Ascending aorta (tissue), 2 donors: ENCODE measurements at regions not wholly inside any gene's neighbourhood (a gene's known extent, or its start where the extent isn't known, plus 50 kb on each side); places are given as distances from the start of the nearest gene placed in this dataset.

ENCODE experiments used
- DNase-seq, 2 donors: peaks; one replicate each; pipeline ENCODE4 v3.0.0-alpha.2; 2019; ENCODE audit warnings: low spot score in 2 of 2
- H3K27ac ChIP-seq, 2 donors: fragments of 200-600 bp; sonication (generic); one replicate each; pipeline ENCODE4 v1.5.1; 2016 to 2017; ENCODE audit warnings: mild to moderate bottlenecking in 1 of 2
- H3K27me3 ChIP-seq: fragments of 200-600 bp; sonication (generic); one replicate; pipeline ENCODE4 v1.5.1; 2017
- H3K36me3 ChIP-seq, 2 donors: fragments of 200-600 bp; sonication (generic); one replicate each; pipeline ENCODE4 v1.5.1; 2016
- H3K4me1 ChIP-seq, 2 donors: fragments of 200-600 bp; sonication (generic); one replicate each; pipeline ENCODE4 v1.5.1; 2016 to 2017; ENCODE audit warnings: mild to moderate bottlenecking in 1 of 2
- H3K4me3 ChIP-seq, 2 donors: fragments of 200-600 bp; sonication (generic); one replicate each; pipeline ENCODE4 v1.5.1; 2016 to 2017; ENCODE audit warnings: mild to moderate bottlenecking in 1 of 2
- H3K9me3 ChIP-seq, 2 donors: fragments of 200-600 bp; sonication (generic); one replicate each; pipeline ENCODE4 v1.5.1; 2016
- CTCF ChIP-seq, 3 experiments: fragments of 200-600 bp in 2 of 3; fragments of 450-650 bp in 1 of 3; sonication (generic) in 2 of 3; IDR thresholded peaks; one replicate each; pipeline ENCODE4 v1.5.1; 2016 to 2019; ENCODE audit warnings: antibody characterized with exemption in 3 of 3, mild to moderate bottlenecking in 1 of 3, moderate library complexity in 1 of 3
- intact Hi-C: fragments of 100-400 bp; cut with DNase I; formaldehyde crosslinking; loops from one replicate; pipeline ENCODE4 v1.15.1; 2023

GRCh38 chr9:26437056-26437711, 455.4 kb downstream of the CAAP1 start:
- H3K9me3 ChIP-seq = no peaks in the 10 kb centered on the region
- no peak overlapping the region for H3K4me3 ChIP-seq
- H3K27ac ChIP-seq = no peak overlapping the region
- H3K27me3 ChIP-seq = no peaks in the 10 kb centered on the region
- H3K36me3 ChIP-seq = no peaks in the 10 kb centered on the region
- intact Hi-C loops = no loop called here
- no peak for DNase-seq
- no peak for TF ChIP-seq CTCF (IDR thresholded peaks at IDR 0.05)
- no peaks in the 10 kb centered on the region for H3K4me1 ChIP-seq

- no peak overlapping the region for H3K4me3 ChIP-seq
- no peaks in the 10 kb centered on the region for H3K9me3 ChIP-seq
- H3K27me3 ChIP-seq = no peaks in the 10 kb centered on the region
- H3K36me3 ChIP-seq = no peaks in the 10 kb centered on the region
- no peak overlapping the region for H3K27ac ChIP-seq
- intact Hi-C loops = no loop called here
- no peak for TF ChIP-seq CTCF (IDR thresholded peaks at IDR 0.05)
- DNase-seq = no peak
- no peaks in the 10 kb centered on the region for H3K4me1 ChIP-seq
Observed at GRCh38 chr9:26426551-26427131, 466.0 kb downstream of the CAAP1 start.

- H3K36me3 ChIP-seq = no peaks in the 10 kb centered on the region
- no peaks in the 10 kb centered on the region for H3K9me3 ChIP-seq
- H3K4me3 ChIP-seq = no peak overlapping the region
- H3K4me1 ChIP-seq = no peaks in the 10 kb centered on the region
- TF ChIP-seq CTCF (IDR thresholded peaks at IDR 0.05) = no peak
- no peak overlapping the region for H3K27ac ChIP-seq
- no peaks in the 10 kb centered on the region for H3K27me3 ChIP-seq
- no peak for DNase-seq
- intact Hi-C loops = loop anchor here (10.0 kb wide), 1 partner anchor 456 kb away; no protein-coding TSS in a partner anchor
Observed at GRCh38 chr9:26418480-26418879, 474.1 kb downstream of the CAAP1 start.

GRCh38 chr9:26415528-26415927, 477.1 kb downstream of the CAAP1 start:
- intact Hi-C loops = loop anchor here (10.0 kb wide), 1 partner anchor 459 kb away; no protein-coding TSS in a partner anchor
- Histone ChIP-seq H3K4me3 (no peak overlapping the region), H3K36me3 (no peaks in the 10 kb centered on the region), H3K27me3 (no peaks in the 10 kb centered on the region), H3K9me3 (no peaks in the 10 kb centered on the region), H3K27ac (no peak overlapping the region), H3K4me1 (no peaks in the 10 kb centered on the region)
- DNase-seq = no peak
- TF ChIP-seq CTCF (IDR thresholded peaks at IDR 0.05) = no peak

- no peak for TF ChIP-seq CTCF (IDR thresholded peaks at IDR 0.05)
- H3K4me1 ChIP-seq = no peaks in the 10 kb centered on the region
- no peaks in the 10 kb centered on the region for H3K27me3 ChIP-seq
- no peak for DNase-seq
- no peaks in the 10 kb centered on the region for H3K9me3 ChIP-seq
- intact Hi-C loops = loop anchor here (10.0 kb wide), 1 partner anchor 461 kb away; no protein-coding TSS in a partner anchor
- no peaks in the 10 kb centered on the region for H3K36me3 ChIP-seq
- no peak overlapping the region for H3K4me3 ChIP-seq
- H3K27ac ChIP-seq = no peak overlapping the region
Observed at GRCh38 chr9:26413611-26414010, 479.0 kb downstream of the CAAP1 start.
